ENCODE measurements at regions not wholly inside any gene's neighbourhood (a gene's known extent, or its start where the extent isn't known, plus 50 kb on each side); places are given as distances from the start of the nearest gene placed in this dataset.
"Not testable (repeated sequence)": the region's sequence is repeated elsewhere in the genome, so short reads cannot be mapped to it uniquely, and the experiment has no call there.

DNA sequence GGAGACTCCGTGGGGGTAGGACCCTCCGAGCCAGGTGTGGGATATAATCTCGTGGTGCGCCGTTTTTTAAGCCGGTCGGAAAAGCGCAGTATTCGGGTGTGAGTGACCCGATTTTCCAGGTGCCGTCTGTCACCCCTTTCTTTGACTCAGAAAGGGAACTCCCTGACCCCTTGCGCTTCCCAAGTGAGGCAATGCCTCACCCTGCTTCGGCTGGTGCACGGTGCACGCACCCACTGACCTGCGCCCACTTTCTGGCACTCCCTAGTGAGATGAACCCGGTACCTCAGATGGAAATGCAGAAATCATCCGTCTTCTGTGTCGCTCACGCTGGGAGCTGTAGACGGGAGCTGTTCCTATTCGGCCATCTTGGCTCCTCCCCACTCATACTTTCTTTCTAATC lies 336.5 kb upstream of the RIOK2 start:
- H3K9ac ChIP-seq (ENCODE audit: low read depth, low read length); H3K27ac ChIP-seq (ENCODE audit: low read depth, low read length); H3K36me3 ChIP-seq (ENCODE audit: insufficient read depth, low read length); H3K4me1 ChIP-seq (ENCODE audit: insufficient read depth, low read length); H3K27me3 ChIP-seq (ENCODE audit: insufficient read depth, low read length); H3K4me3 ChIP-seq (ENCODE audit: low read length); H3K9me3 ChIP-seq (ENCODE audit: insufficient read depth, low read depth, low read length): not testable (repeated sequence)
- WGBS = 87% methylated on average over 22 of the region's 22 CpGs

DNA sequence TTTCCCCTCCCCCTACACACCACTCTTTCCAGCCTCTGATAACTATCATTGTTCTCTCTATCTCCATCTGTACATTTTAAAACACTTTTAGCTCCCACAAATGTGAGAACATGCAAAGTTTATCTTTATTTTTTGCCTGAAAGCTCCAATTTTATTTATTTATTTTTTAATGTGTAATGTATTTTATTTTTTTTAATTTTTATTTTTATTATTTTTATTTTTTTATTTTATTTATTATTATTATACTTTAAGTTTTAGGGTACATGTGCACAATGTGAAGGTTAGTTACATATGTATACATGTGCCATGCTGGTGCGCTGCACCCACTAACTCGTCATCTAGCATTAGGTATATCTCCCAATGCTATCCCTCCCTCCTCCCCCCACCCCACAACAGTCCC lies 340.3 kb upstream of the RIOK2 start:
- H3K9ac ChIP-seq (ENCODE audit: low read depth, low read length); H3K4me1 ChIP-seq (ENCODE audit: insufficient read depth, low read length); H3K27ac ChIP-seq (ENCODE audit: low read depth, low read length); H3K36me3 ChIP-seq (ENCODE audit: insufficient read depth, low read length); H3K9me3 ChIP-seq (ENCODE audit: insufficient read depth, low read depth, low read length); H3K27me3 ChIP-seq (ENCODE audit: insufficient read depth, low read length); H3K4me3 ChIP-seq (ENCODE audit: low read length): not testable (repeated sequence)
- no CpG with 5 or more reads among the region's 2 CpGs for WGBS

DNA sequence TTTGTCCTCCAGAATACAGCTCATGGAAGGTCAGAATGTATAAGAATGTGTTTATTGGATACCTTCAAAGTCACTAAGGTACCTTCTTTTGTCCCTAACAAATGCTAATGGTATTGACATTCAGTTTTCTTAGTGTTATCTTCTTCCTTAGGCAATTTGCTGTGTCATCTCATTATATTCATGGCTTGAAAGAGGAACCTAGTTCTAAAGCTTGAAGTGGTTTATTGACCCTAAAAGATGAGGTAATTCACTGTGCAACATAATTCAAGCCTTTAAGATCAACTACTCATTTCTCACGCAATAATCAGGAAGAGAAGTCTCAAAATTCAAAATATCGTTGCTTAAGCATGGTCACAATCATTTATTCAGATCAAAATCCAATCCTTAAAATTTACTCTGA lies 342.7 kb upstream of the RIOK2 start:
- Histone ChIP-seq H3K9me3 (ENCODE audit: insufficient read depth, low read depth, low read length) (no peaks in the 10 kb centered on the region), H3K9ac (ENCODE audit: low read depth, low read length) (no peak overlapping the region), H3K4me1 (ENCODE audit: insufficient read depth, low read length) (peaks cover 8% of the 10 kb centered on the region), H3K27ac (ENCODE audit: low read depth, low read length) (peak overlapping the region; percentile 51), H3K27me3 (ENCODE audit: insufficient read depth, low read length) (no peaks in the 10 kb centered on the region), H3K36me3 (ENCODE audit: insufficient read depth, low read length) (no peaks in the 10 kb centered on the region), H3K4me3 (ENCODE audit: low read length) (no peak overlapping the region)
- whole genome bisulfite sequencing = 91% methylated on average over 2 of the region's 2 CpGs

DNA sequence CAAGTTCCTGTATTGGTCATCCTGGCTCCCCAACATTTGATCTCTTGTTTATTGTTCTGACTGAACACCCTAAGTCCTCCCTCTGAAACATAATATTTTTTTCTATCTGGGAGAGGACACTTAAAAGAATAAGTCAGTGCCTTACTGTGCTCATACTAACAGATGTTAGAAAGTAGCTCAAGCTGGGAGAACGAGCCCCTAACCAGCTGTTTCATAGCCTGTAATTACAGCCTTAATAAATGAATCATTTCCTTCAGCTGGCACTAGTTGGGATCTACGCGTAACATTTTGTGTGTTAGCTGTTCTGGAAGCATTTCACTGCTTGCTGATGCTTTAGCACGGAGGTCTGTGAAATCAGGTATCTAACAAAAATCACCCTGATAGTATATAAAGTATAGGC lies 345.9 kb upstream of the RIOK2 start:
- H3K9ac ChIP-seq (ENCODE audit: low read depth, low read length) = no peak overlapping the region
- 91% methylated on average over 4 of the region's 4 CpGs for WGBS
- H3K4me1 ChIP-seq (ENCODE audit: insufficient read depth, low read length) = peaks cover 8% of the 10 kb centered on the region

DNA sequence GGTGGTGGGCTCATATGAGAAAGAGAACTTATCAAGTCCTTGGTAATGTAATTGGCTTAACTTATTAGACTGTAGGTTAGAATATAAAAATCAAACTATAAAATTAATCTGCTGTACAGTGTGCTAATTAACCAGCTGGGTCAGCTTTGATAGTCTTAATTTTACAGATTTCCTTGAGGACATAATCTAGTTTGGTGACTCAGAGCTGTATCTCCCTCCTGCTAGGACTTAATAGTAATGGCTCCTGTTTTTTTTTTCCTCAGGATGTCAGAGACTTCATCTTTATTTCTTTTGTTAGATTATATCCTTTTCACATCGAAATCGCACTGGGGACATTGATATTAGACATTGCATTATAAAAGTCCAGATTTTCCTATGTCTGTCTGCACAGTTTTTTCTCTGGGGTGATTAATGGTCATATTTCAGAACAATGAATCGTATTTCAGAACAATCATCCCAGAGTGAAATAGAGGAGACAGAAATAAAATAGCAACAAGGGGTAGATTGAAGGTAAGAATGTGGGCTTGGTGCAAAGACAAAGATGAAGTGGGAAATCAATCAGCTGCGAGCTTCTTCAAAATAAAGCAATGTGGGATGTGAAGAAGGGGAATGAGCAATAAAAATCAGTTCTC lies 346.4 kb upstream of the RIOK2 start:
- WGBS = 95% methylated on average over 4 of the region's 4 CpGs
- Histone ChIP-seq H3K9me3 (ENCODE audit: insufficient read depth, low read depth, low read length) (no peaks in the 10 kb centered on the region), H3K4me1 (ENCODE audit: insufficient read depth, low read length) (peaks cover 8% of the 10 kb centered on the region), H3K27me3 (ENCODE audit: insufficient read depth, low read length) (no peaks in the 10 kb centered on the region), H3K9ac (ENCODE audit: low read depth, low read length) (no peak overlapping the region), H3K27ac (ENCODE audit: low read depth, low read length) (no peak overlapping the region), H3K36me3 (ENCODE audit: insufficient read depth, low read length) (no peaks in the 10 kb centered on the region), H3K4me3 (ENCODE audit: low read length) (no peak overlapping the region)

More for the DNA sequence above, 345.9 kb upstream of the RIOK2 start:
- no peak overlapping the region for H3K4me3 ChIP-seq (ENCODE audit: low read length)
- no peaks in the 10 kb centered on the region for H3K36me3 ChIP-seq (ENCODE audit: insufficient read depth, low read length)
- H3K9me3 ChIP-seq (ENCODE audit: insufficient read depth, low read depth, low read length) = no peaks in the 10 kb centered on the region
- H3K27me3 ChIP-seq (ENCODE audit: insufficient read depth, low read length) = no peaks in the 10 kb centered on the region
- no peak overlapping the region for H3K27ac ChIP-seq (ENCODE audit: low read depth, low read length)

DNA sequence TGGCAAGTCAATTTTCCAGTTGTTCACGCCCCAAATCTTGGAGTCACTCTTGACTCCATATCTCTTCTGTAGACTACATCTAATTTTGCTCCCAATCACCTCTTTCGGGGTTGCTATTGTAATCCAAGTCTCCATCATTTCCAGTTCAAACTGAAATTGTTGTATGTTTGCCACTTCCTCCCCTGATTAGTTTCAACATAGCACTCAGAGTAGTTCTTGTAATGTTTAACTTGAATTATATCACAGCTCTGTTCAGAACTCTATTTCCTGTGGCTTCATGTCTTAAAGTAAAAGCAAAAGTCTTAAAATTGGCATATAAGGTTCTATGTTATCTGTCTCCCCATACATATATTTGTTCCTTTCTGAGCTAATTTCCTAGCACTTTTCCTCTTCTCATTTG lies 348.5 kb upstream of the RIOK2 start:
- no peaks in the 10 kb centered on the region for H3K4me1 ChIP-seq (ENCODE audit: insufficient read depth, low read length)
- H3K9ac ChIP-seq (ENCODE audit: low read depth, low read length) = no peak overlapping the region
- no peaks in the 10 kb centered on the region for H3K27me3 ChIP-seq (ENCODE audit: insufficient read depth, low read length)
- H3K27ac ChIP-seq (ENCODE audit: low read depth, low read length) = no peak overlapping the region
- no peaks in the 10 kb centered on the region for H3K9me3 ChIP-seq (ENCODE audit: insufficient read depth, low read depth, low read length)
- H3K4me3 ChIP-seq (ENCODE audit: low read length) = no peak overlapping the region
- 91% methylated on average over 2 of the region's 2 CpGs for WGBS
- H3K36me3 ChIP-seq (ENCODE audit: insufficient read depth, low read length) = no peaks in the 10 kb centered on the region

DNA sequence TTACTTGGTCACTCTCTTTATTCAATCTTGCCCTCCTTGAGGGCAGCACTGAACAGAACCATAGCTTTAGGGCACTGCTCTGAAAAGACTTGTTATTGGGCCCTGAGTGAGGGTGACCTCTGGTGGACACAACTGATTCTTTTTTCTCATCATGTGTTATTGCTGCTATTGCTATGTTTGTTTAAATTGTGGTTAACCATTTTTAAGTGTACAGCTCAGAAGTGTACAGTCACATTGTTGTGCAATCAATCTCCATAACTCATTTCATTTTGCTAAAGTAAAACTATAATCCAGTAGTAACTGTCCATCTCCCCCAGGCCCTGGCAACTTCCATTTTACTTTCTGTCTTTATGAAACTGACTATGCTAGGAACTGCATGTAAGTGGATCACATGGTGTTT lies 351.1 kb upstream of the RIOK2 start:
- Histone ChIP-seq H3K4me3 (ENCODE audit: low read length) (no peak overlapping the region), H3K27me3 (ENCODE audit: insufficient read depth, low read length) (no peaks in the 10 kb centered on the region), H3K27ac (ENCODE audit: low read depth, low read length) (no peak overlapping the region), H3K36me3 (ENCODE audit: insufficient read depth, low read length) (no peaks in the 10 kb centered on the region), H3K4me1 (ENCODE audit: insufficient read depth, low read length) (no peaks in the 10 kb centered on the region), H3K9me3 (ENCODE audit: insufficient read depth, low read depth, low read length) (no peaks in the 10 kb centered on the region), H3K9ac (ENCODE audit: low read depth, low read length) (no peak overlapping the region)

DNA sequence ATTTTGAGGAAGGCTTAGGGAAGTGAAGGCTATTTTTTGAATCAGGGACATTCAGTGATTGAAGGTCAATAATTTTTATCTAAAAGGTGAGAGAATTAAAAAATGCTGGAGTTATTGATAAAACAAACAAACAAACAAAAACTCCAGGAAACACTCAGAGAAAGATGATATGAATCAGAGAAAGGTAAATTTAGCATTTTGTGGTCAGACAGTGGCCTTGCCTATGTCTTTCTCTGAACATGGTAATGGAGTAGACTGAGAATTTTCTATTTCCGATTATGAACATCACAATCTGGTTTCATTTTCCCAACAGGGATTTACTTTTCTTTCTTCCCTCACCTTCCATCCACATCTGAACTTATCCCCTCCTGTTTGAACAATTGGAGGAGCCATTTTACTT lies 353.6 kb upstream of the RIOK2 start:
- no peak overlapping the region for H3K9ac ChIP-seq (ENCODE audit: low read depth, low read length)
- no peaks in the 10 kb centered on the region for H3K9me3 ChIP-seq (ENCODE audit: insufficient read depth, low read depth, low read length)
- no peaks in the 10 kb centered on the region for H3K4me1 ChIP-seq (ENCODE audit: insufficient read depth, low read length)
- H3K36me3 ChIP-seq (ENCODE audit: insufficient read depth, low read length) = no peaks in the 10 kb centered on the region
- H3K27ac ChIP-seq (ENCODE audit: low read depth, low read length) = no peak overlapping the region
- no peaks in the 10 kb centered on the region for H3K27me3 ChIP-seq (ENCODE audit: insufficient read depth, low read length)
- H3K4me3 ChIP-seq (ENCODE audit: low read length) = no peak overlapping the region
- WGBS = 100% methylated on average over 1 of the region's 1 CpG

DNA sequence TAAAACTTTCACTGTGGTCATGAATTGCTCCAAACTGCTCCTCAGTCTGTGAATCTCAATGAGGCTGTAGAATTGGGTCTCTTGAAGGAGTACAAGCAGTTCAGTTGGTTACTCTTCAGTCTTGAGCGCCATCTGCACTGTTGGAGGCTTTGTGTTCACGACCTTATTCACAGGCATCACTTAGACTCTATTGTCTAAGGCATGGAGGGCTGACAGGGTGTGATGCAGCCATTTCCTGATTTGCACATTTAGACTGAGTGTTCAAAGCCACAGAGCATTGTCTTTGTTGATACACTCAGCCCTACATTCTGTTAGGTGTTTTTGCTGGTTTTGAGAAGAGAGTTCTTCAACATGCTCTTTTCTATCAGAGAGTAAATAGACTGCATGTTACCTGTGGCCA lies 355.9 kb upstream of the RIOK2 start:
- Histone ChIP-seq H3K27ac (ENCODE audit: low read depth, low read length) (no peak overlapping the region), H3K9ac (ENCODE audit: low read depth, low read length) (no peak overlapping the region), H3K4me1 (ENCODE audit: insufficient read depth, low read length) (no peaks in the 10 kb centered on the region), H3K4me3 (ENCODE audit: low read length) (no peak overlapping the region), H3K36me3 (ENCODE audit: insufficient read depth, low read length) (no peaks in the 10 kb centered on the region), H3K27me3 (ENCODE audit: insufficient read depth, low read length) (no peaks in the 10 kb centered on the region), H3K9me3 (ENCODE audit: insufficient read depth, low read depth, low read length) (no peaks in the 10 kb centered on the region)
- 92% methylated on average over 2 of the region's 2 CpGs for WGBS

DNA sequence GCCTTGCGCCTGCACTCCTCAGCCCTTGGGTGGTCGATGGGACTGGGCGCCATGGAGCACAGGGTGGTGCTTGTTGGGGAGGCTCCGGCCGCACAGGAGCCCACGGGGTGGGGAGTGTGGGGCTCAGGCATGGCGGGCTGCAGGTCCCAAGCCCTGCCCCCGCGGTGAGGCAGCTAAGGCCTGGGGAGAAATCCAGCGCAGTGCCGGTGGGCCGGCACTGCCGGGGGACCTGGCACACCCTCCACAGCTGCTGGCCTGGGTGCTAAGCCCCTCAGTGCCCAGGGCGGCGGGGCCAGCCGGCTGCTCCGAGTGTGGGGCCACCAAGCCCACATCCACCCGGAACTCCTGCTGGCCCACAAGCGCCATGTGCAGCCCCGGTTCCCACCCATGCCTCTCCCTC lies 358.8 kb upstream of the RIOK2 start:
- Histone ChIP-seq H3K9me3 (ENCODE audit: insufficient read depth, low read depth, low read length) (no peaks in the 10 kb centered on the region), H3K4me3 (ENCODE audit: low read length) (no peak overlapping the region), H3K27me3 (ENCODE audit: insufficient read depth, low read length) (no peaks in the 10 kb centered on the region), H3K4me1 (ENCODE audit: insufficient read depth, low read length) (peaks cover 25% of the 10 kb centered on the region), H3K9ac (ENCODE audit: low read depth, low read length) (no peak overlapping the region), H3K27ac (ENCODE audit: low read depth, low read length) (no peak overlapping the region), H3K36me3 (ENCODE audit: insufficient read depth, low read length) (no peaks in the 10 kb centered on the region)
- WGBS = 97% methylated on average over 20 of the region's 20 CpGs

DNA sequence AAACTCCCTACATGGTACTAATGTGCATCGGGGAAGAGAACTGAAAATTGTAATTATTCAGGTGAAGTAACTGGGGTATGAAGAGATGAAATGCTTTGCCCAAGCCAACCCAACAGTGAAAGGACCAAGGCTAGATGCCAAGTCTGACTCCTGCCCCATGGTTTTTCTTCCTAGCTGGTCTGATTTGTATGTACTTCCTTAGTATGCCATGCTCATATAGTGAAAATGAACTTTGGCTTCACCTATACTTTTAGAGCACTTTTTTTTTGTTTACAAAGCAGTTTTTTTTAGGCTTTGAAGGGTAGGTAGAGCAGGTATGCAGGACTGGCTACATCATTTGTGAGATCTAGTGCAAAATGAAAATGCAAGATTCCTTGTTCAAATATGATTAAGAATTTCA lies 359.4 kb upstream of the RIOK2 start:
- no peak overlapping the region for H3K27ac ChIP-seq (ENCODE audit: low read depth, low read length)
- H3K36me3 ChIP-seq (ENCODE audit: insufficient read depth, low read length) = no peaks in the 10 kb centered on the region
- 89% methylated on average over 1 of the region's 1 CpG for WGBS
- H3K9me3 ChIP-seq (ENCODE audit: insufficient read depth, low read depth, low read length) = no peaks in the 10 kb centered on the region
- H3K4me1 ChIP-seq (ENCODE audit: insufficient read depth, low read length) = peaks cover 25% of the 10 kb centered on the region
- H3K4me3 ChIP-seq (ENCODE audit: low read length) = no peak overlapping the region
- no peaks in the 10 kb centered on the region for H3K27me3 ChIP-seq (ENCODE audit: insufficient read depth, low read length)
- H3K9ac ChIP-seq (ENCODE audit: low read depth, low read length) = no peak overlapping the region

DNA sequence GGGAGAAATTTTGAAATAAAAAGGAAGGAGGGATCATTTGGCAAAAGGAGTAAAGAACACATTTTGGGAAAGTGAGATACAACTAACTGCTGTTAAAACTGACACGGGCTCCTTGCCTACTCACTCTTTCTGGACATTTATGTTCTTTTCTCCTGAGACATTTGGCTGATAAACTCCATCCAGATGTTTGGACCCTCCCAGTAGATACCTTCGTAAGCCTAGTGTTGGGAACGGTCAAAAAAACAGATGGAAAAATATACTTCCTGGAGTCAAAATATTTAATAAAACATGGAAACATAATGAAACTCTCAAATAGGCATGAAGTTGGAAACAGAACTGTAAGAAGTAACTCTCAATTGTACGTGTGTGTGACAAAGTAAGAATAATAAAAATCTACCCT lies 360.1 kb upstream of the RIOK2 start:
- peaks cover 25% of the 10 kb centered on the region for H3K4me1 ChIP-seq (ENCODE audit: insufficient read depth, low read length)
- no peaks in the 10 kb centered on the region for H3K36me3 ChIP-seq (ENCODE audit: insufficient read depth, low read length)
- H3K9ac ChIP-seq (ENCODE audit: low read depth, low read length) = no peak overlapping the region
- no peaks in the 10 kb centered on the region for H3K9me3 ChIP-seq (ENCODE audit: insufficient read depth, low read depth, low read length)
- WGBS = 95% methylated on average over 3 of the region's 4 CpGs
- H3K4me3 ChIP-seq (ENCODE audit: low read length) = no peak overlapping the region
- H3K27ac ChIP-seq (ENCODE audit: low read depth, low read length) = no peak overlapping the region
- H3K27me3 ChIP-seq (ENCODE audit: insufficient read depth, low read length) = no peaks in the 10 kb centered on the region
